ENCODE measurements at regions not wholly inside any gene's neighbourhood (a gene's known extent, or its start where the extent isn't known, plus 50 kb on each side); places are given as distances from the start of the nearest gene placed in this dataset.
A peak's percentile ranks its signal among the peaks of the same experiment; 100 is the strongest.

DNA sequence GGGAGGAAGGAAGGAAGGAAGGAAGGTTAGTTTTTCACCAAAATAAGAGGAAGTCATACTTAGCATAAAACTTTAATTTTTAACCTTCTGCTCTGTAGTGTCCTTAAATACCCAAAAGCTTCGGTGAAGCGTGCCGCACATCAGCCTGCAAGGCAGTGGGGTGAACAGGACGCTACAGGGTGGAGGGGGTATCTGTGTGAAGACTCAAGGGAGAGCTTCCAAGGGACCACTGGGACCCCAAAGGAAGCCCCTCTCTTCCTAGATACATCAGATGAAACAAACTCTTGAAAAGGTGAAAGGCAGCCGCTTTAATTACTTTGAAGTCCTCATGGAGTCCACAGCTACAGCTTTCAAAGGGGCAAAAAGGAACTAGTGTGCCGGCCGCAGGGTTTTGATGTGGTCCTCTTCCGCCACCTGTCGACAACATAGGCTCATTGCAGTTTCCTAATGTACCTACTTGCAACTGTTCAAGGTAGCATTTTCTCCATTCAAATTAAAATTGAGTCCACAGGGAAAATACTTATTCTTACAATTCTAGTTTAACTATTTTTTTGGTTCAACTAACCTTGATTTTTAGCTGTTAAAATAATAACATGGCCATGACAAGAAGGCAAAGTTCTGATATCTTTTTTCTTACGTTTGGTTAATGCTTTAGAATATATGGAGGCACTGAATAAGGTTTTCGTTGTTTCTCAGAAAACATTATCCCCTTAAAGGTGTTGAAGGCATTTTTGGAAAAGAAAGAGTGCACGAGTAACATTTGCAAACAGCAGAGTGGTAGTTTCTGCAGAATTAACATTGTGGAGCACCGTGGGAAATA, 135.0 kb upstream of the RIPOR2 start:
- Mint-ChIP-seq H3K9me3 (ENCODE audit: low read depth) (no peaks in the 10 kb centered on the region), H3K4me3 (ENCODE audit: low read depth) (no peak overlapping the region), H3K4me1 (ENCODE audit: low read depth) (no peaks in the 10 kb centered on the region), H3K27me3 (peaks cover 3% of the 10 kb centered on the region), H3K36me3 (ENCODE audit: insufficient read depth) (no peaks in the 10 kb centered on the region), H3K27ac (no peak overlapping the region)
- DNase-seq (ENCODE audit: low spot score, unreplicated experiment) = peak; percentile 58
- TF ChIP-seq, protein P1, sequence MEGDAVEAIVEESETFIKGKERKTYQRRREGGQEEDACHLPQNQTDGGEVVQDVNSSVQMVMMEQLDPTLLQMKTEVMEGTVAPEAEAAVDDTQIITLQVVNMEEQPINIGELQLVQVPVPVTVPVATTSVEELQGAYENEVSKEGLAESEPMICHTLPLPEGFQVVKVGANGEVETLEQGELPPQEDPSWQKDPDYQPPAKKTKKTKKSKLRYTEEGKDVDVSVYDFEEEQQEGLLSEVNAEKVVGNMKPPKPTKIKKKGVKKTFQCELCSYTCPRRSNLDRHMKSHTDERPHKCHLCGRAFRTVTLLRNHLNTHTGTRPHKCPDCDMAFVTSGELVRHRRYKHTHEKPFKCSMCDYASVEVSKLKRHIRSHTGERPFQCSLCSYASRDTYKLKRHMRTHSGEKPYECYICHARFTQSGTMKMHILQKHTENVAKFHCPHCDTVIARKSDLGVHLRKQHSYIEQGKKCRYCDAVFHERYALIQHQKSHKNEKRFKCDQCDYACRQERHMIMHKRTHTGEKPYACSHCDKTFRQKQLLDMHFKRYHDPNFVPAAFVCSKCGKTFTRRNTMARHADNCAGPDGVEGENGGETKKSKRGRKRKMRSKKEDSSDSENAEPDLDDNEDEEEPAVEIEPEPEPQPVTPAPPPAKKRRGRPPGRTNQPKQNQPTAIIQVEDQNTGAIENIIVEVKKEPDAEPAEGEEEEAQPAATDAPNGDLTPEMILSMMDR (IDR thresholded peaks at IDR 0.05; ENCODE audit: unreplicated experiment) = peak; percentile 92

- no peak for DNase-seq (ENCODE audit: low spot score, unreplicated experiment)
- Mint-ChIP-seq H3K27ac (no peak overlapping the region), H3K9me3 (ENCODE audit: low read depth) (no peaks in the 10 kb centered on the region), H3K36me3 (ENCODE audit: insufficient read depth) (no peaks in the 10 kb centered on the region), H3K4me3 (ENCODE audit: low read depth) (no peak overlapping the region), H3K27me3 (peaks cover 4% of the 10 kb centered on the region), H3K4me1 (ENCODE audit: low read depth) (no peaks in the 10 kb centered on the region)
- TF ChIP-seq, protein P1 (IDR thresholded peaks at IDR 0.05; ENCODE audit: unreplicated experiment) = no peak
Observed at GRCh38 chr6:25078141-25078540, 142.4 kb upstream of the RIPOR2 start.

DNA sequence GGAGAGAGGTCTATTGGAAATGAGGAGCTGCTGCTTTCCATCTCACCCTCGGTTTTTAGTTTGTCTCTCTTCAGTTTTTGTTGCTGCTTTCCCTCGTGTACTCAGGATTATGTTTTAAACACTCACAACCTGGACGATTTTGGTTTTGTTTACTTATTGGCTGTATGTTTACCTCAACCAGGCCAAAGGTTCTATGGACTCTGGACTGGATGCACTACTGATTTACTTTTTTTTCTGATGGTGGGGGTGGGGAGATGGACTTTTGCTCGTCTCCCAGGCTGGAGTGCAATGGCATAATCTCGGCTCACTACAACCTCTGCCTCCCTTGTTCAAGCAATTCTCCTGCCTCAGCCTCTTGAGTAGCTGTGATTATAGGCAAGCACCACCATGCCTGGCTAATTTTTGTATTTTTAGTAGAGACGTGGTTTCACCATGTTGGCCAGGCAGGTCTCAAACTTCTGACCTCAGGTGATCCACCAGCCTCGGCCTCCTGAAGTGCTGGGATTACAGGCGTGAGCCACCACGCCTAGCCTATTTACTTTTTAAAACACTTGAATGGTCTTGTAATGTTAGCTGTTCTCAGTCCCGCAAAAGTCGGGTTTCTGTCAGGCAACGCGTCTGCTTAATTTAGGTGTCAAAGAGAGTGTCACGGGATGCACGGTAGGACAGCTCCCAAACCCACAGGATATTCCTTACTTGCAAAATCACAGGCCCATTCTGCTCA, 148.2 kb upstream of the RIPOR2 start:
- TF ChIP-seq, protein P1 (IDR thresholded peaks at IDR 0.05; ENCODE audit: unreplicated experiment) = no peak

GRCh38 chr6:25084508-25084833, 148.7 kb upstream of the RIPOR2 start:
- no peak for DNase-seq (ENCODE audit: low spot score, unreplicated experiment)
- Mint-ChIP-seq H3K27me3 (peaks cover 4% of the 10 kb centered on the region), H3K4me1 (ENCODE audit: low read depth) (peaks cover 5% of the 10 kb centered on the region), H3K36me3 (ENCODE audit: insufficient read depth) (no peaks in the 10 kb centered on the region), H3K9me3 (ENCODE audit: low read depth) (no peaks in the 10 kb centered on the region), H3K4me3 (ENCODE audit: low read depth) (no peak overlapping the region), H3K27ac (no peak overlapping the region)
- TF ChIP-seq, protein P1 (IDR thresholded peaks at IDR 0.05; ENCODE audit: unreplicated experiment) = no peak

More for the DNA sequence above, 148.2 kb upstream of the RIPOR2 start:
- no peaks in the 10 kb centered on the region for H3K9me3 Mint-ChIP-seq (ENCODE audit: low read depth)
- no peak for DNase-seq (ENCODE audit: low spot score, unreplicated experiment)
- H3K27me3 Mint-ChIP-seq = peaks cover 4% of the 10 kb centered on the region
- H3K4me1 Mint-ChIP-seq (ENCODE audit: low read depth) = peaks cover 5% of the 10 kb centered on the region
- H3K27ac Mint-ChIP-seq = no peak overlapping the region
- H3K36me3 Mint-ChIP-seq (ENCODE audit: insufficient read depth) = no peaks in the 10 kb centered on the region
- H3K4me3 Mint-ChIP-seq (ENCODE audit: low read depth) = no peak overlapping the region

GRCh38 chr6:25085756-25086155, 150.0 kb upstream of the RIPOR2 start:
- peaks cover 5% of the 10 kb centered on the region for H3K4me1 Mint-ChIP-seq (ENCODE audit: low read depth)
- no peak overlapping the region for H3K27ac Mint-ChIP-seq

More at GRCh38 chr6:25085756-25086155, 150.0 kb upstream of the RIPOR2 start:
- TF ChIP-seq, protein P1 (IDR thresholded peaks at IDR 0.05; ENCODE audit: unreplicated experiment) = no peak
- H3K9me3 Mint-ChIP-seq (ENCODE audit: low read depth) = no peaks in the 10 kb centered on the region
- DNase-seq (ENCODE audit: low spot score, unreplicated experiment) = no peak
- H3K27me3 Mint-ChIP-seq = peaks cover 4% of the 10 kb centered on the region
- H3K36me3 Mint-ChIP-seq (ENCODE audit: insufficient read depth) = no peaks in the 10 kb centered on the region
- H3K4me3 Mint-ChIP-seq (ENCODE audit: low read depth) = no peak overlapping the region
